GM19468 (cell line): ENCODE measurements at regions not wholly inside any gene's neighbourhood (a gene's known extent, or its start where the extent isn't known, plus 50 kb on each side); places are given as distances from the start of the nearest gene placed in this dataset.
"Not testable (repeated sequence)": the region's sequence is repeated elsewhere in the genome, so short reads cannot be mapped to it uniquely, and the experiment has no call there.

Experiments
- ATAC-seq: cut with Tn5 transposase; IDR thresholded peaks from one replicate; pipeline ENCODE4 v1.9.1; 2021; ENCODE audit warnings: mild to moderate bottlenecking, moderate library complexity, moderate number of reproducible peaks; ENCODE audit not compliant: unreplicated experiment; ENCODE audit errors: extremely low read depth

GRCh38 chr3:178967177-178967532, 104.5 kb downstream of the ZMAT3 start:
- ATAC-seq: no peak

DNA sequence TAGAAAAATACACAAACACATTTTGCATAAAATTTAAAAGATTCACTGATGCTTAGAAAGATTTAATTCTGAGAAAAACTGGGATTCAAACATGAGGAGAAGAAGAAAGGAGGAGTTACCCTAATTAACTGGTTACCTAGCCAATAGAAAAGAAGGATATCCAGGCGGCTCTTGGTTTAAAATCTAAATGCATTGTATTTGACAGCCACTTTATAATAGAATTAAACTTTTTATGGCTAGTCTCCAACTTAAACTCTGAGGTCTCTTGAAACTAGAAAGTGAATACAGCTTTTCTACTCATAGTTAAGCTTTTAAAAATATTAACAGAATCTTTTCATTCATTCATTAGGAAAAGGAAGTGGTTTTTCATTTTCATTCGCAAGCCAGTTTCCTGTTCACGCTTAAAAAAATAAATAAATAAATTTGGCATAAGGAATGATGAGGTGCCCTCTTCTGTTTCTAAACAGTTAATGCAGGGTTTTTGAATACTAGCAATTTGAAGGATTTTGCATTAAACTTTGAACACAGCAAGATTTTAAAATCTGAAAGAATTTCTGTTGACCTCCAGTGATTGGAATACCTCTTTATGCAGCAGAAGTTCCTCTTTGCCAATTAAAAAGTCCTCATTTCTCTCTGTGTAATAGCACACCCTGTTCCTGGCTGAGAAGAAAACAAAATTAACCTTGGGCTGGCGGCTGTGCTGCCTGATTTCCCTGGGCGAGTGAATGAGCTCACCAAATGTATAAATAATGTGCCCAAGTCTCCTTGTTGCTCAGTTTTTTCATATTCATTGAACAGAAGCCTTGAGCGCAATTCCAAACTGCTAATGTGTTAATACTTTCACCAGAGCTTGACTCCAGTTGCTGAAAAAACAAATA, 105.1 kb downstream of the ZMAT3 start:
- peak; percentile 9 for ATAC-seq

DNA sequence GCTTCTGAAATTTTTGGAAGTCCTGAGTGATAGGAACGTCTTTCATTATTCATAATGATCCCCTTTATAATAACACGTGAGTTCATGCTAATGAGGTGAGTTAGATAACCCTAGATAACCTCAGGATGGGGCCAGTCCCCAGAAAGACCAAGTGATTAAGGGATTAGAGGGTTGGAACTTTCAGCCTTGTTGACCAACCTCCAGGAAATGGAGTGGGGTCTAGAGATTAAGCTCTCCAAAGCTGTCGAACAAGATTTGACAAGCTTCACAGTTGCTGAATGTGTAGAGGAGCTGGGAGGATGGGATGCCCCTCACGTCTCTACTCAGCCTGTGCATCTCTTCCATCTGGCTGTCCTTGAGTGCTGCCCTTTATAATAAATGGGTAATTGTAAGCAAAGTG, 107.1 kb downstream of the ZMAT3 start:
- ATAC-seq: no peak

DNA sequence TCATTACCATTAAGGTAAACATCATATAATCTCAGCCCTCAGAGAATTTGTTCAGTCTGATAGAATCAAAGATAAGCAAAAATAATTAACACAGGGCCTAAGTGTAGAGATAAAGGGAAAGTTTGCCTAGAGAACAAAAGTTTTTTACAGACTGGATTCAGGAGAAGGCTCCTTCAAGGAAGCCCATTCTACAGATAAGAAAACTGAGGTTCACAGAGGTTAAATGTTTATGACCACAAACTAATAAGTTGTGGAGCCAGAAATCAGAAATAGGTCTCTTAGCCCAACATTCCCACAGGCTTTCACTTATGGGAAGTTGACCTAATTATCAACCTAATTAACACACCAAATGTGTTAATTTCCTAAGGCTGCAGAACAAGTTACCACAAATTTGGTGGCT, 110.7 kb downstream of the ZMAT3 start:
- ATAC-seq: no peak

- ATAC-seq: no peak
Measured at GRCh38 chr3:178960181-178960580, 111.4 kb downstream of the ZMAT3 start.

GRCh38 chr3:178950676-178951075, 120.9 kb downstream of the ZMAT3 start:
- no peak for ATAC-seq

GRCh38 chr3:178949896-178950295, 121.7 kb downstream of the ZMAT3 start:
- no peak for ATAC-seq

DNA sequence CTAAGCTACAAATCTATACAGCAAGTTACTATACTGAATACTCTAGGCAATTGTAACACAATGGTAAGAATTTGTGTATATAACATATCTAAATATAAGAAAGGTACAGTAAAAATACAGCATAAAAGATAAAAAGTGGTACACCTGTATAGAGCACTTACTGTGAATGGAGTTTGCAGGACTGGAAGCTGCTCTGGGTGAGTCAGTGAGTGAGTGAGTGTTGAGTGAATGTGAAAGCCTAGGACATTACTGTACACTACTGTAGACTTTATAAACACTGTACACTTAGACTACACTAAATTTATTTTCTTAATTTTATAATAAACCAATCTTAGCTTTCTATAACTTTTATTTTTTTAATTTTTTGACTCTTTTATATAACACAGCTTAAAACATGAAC, 123.1 kb downstream of the ZMAT3 start:
- no peak for ATAC-seq

DNA sequence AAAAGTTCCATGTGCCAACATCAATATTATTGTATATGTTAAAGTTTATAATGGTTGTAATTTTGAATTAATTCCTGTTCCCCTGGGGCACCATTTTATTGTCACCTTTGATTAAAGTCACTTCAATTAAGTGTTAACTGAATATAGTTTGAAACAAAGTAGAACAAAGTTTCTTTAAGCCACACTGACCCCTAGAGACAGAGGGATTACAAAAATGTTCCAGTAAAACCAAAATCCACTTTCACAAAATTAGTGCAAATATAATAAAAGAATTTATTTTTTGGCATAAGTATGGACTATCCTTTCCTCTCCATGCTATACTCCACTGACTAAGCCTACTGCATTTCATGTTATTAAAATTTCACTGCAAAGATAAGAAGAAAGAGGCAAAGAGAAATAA, 123.9 kb downstream of the ZMAT3 start:
- no peak for ATAC-seq

DNA sequence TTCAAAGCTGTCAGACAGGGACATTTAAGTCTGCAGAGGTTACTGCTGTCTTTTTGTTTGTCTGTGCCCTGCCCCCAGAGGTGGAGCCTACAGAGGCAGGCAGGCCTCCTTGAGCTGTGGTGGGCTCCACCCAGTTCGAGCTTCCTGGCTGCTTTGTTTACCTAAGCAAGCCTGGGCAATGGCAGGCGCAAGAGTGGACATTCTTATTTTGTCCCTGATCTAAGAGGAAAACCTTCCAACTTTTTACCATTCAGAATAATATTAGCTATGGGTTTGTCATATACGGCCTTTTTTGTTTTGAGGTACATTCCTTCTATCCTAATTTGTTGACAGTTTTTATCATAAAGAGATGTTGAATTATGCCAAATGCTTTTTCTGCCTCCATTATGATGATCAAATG, 129.3 kb downstream of the ZMAT3 start:
- ATAC-seq: not testable (repeated sequence)

DNA sequence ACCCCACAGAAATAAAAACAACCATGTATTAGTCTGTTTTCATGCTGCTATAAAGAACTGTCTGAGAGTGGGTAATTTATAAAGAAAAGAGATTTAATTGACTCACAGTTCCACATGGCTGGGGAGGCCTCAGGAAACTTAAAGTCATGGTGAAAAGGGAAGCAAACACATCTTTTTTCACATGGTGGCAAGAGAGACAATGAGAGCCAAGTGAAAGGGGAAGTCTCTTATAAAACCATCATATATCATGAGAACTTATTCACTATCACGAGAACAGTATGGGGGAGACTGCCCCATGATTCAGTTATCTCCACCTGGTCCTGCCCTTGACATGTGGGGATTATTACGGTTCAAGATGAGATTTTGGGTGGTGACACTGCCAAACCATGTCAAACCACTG, 141.5 kb downstream of the ZMAT3 start:
- no peak for ATAC-seq

DNA sequence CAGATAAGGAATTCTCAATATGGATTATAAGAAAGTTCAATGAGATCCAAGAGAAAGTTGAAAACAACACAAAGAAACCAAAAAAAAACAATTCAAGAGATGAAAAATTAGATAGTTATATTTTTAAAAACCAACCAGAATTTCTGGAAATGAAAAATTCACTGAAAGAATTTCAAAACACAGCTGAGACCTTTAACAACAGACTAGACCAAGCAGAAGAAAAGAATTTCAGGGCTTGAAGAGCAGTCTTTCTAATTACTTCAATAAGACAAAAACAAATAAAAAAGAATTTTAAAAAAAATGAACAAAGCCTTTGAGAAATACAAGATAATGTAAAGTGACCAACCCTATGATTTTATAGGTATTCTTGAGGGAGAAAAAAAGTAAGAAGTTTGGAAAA, 155.4 kb downstream of the ZMAT3 start:
- no peak for ATAC-seq

GRCh38 chr3:178915365-178915764, 156.2 kb downstream of the ZMAT3 start:
- peak; percentile 76 for ATAC-seq

DNA sequence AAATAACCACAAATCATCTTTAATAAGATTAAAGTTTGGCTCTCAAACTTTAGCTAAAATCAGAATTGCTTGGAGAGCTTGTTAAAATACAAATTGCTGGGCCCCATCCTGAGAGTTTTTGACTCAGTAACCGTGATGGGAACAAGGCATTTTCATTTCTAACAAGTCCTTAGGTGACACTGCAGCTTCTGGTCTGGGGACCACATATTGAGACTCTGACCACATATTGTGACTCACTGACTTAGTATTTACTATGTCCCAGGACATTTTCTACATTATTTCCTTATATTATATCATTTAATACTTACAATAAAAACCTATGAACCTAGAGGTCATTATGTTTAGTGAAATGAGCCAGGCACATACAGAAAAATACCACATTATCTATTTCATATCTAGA, 164.5 kb downstream of the ZMAT3 start:
- ATAC-seq: no peak

GRCh38 chr3:178901204-178901603, 170.4 kb downstream of the ZMAT3 start:
- ATAC-seq: no peak

- no peak for ATAC-seq
Measured at GRCh38 chr3:178900029-178900646, 171.5 kb downstream of the ZMAT3 start.

DNA sequence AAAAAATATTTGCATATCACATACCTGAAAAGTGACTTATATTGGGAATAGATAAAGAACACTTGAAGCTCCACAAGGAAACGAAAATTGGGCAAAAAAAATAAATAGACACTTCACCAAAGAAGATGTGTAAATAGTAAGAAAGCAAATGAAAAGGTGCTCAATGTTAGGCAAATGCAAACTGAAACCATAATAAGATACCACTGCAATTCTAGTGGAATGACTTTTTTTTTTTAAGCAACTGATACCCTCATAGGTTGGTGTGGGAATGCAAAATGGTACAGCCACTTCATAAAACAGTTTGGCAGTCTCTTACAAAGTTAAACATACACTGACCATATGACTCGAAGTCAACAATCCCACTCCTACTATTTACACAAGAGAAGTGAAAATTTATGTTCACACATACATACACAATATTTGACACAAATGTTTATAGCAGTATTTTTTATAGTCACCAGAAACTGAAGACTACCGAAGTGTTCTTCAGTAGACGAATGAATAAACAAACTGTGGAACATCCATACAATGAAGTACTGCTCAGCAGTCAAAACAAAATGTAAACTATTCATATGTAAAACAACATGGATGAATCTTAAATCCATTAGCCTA, 176.3 kb downstream of the ZMAT3 start:
- no peak for ATAC-seq
